CD14-positive monocyte (primary cell): ENCODE measurements at regions not wholly inside any gene's neighbourhood (a gene's known extent, or its start where the extent isn't known, plus 50 kb on each side); places are given as distances from the start of the nearest gene placed in this dataset.

Experiments used
- DNase-seq, 3 donors: peaks; one replicate each; pipeline ENCODE4 v3.0.0-alpha.2; 2011 to 2022
- H2AFZ ChIP-seq: 2 replicates; pipeline ENCODE4 v1.6.0; 2012; ENCODE audit warnings: mild to moderate bottlenecking, low read depth, low read length, inconsistent platforms; ENCODE audit not compliant: insufficient read depth, poor library complexity, severe bottlenecking
- H3K27ac ChIP-seq, 2 donors: 1 replicate in 1 of 2; 2 replicates in 1 of 2; pipeline ENCODE4 v1.5.1; 2012 to 2013; ENCODE audit warnings: low read length in 2 of 2, control low read depth in 1 of 2, inconsistent platforms in 1 of 2, low read depth in 1 of 2, mild to moderate bottlenecking in 1 of 2
- H3K27me3 ChIP-seq, 2 donors: one replicate each; pipeline versions ENCODE4 v1.6.0 to v1.6.1; 2011 to 2013; ENCODE audit warnings: low read length in 2 of 2; ENCODE audit not compliant: control insufficient read depth in 2 of 2, insufficient read depth in 2 of 2
- H3K36me3 ChIP-seq, 2 donors: replicated peaks in 1 of 2; 1 replicate in 1 of 2; 2 replicates in 1 of 2; pipeline versions ENCODE4 v1.5.1 to v1.6.1; 2012 to 2013; ENCODE audit warnings: low read length in 2 of 2, control low read depth in 1 of 2, inconsistent platforms in 1 of 2, mild to moderate bottlenecking in 1 of 2; ENCODE audit not compliant: insufficient read depth in 2 of 2, control insufficient read depth in 1 of 2
- H3K4me1 ChIP-seq, 2 donors: 1 replicate in 1 of 2; 2 replicates in 1 of 2; pipeline versions ENCODE4 v1.5.1 to v1.6.1; 2012 to 2013; ENCODE audit warnings: low read length in 2 of 2, control low read depth in 1 of 2, inconsistent platforms in 1 of 2, mild to moderate bottlenecking in 1 of 2, moderate library complexity in 1 of 2; ENCODE audit not compliant: insufficient read depth in 2 of 2, control insufficient read depth in 1 of 2
- H3K4me2 ChIP-seq: replicated peaks from 2 replicates; pipeline ENCODE3; 2012; ENCODE audit warnings: low read length, moderate library complexity, mild to moderate bottlenecking; ENCODE audit not compliant: poor library complexity, severe bottlenecking; ENCODE audit errors: extremely low read depth
- H3K4me3 ChIP-seq, 3 experiments: fragments of 200-600 bp in 1 of 3; sonication (generic) in 1 of 3; replicated peaks in 1 of 3; 1 replicate in 2 of 3; 2 replicates in 1 of 3; pipeline ENCODE4 v1.5.1; 2011 to 2013; ENCODE audit warnings: low read length in 3 of 3, mild to moderate bottlenecking in 3 of 3, control low read depth in 2 of 3, low read depth in 2 of 3, inconsistent platforms in 1 of 3, moderate library complexity in 1 of 3
- H3K79me2 ChIP-seq: 2 replicates; pipeline ENCODE4 v1.6.0; 2012; ENCODE audit warnings: mild to moderate bottlenecking, control low read depth, inconsistent platforms, low read length, moderate library complexity; ENCODE audit not compliant: insufficient read depth
- H3K9ac ChIP-seq: 2 replicates; pipeline ENCODE4 v1.6.0; 2017; ENCODE audit warnings: low read length, mild to moderate bottlenecking; ENCODE audit not compliant: insufficient read depth, poor library complexity, severe bottlenecking
- H3K9me3 ChIP-seq, 2 donors: replicated peaks in 1 of 2; 1 replicate in 1 of 2; 2 replicates in 1 of 2; pipeline versions ENCODE4 v1.5.1 to v1.6.1; 2012 to 2013; ENCODE audit warnings: low read length in 2 of 2, control low read depth in 1 of 2; ENCODE audit not compliant: control insufficient read depth in 1 of 2, insufficient read depth in 1 of 2
- H4K20me1 ChIP-seq: 2 replicates; pipeline ENCODE4 v1.6.0; 2012; ENCODE audit warnings: mild to moderate bottlenecking, low read length, control low read depth, moderate library complexity; ENCODE audit not compliant: insufficient read depth
- H3K27ac Mint-ChIP-seq, 7 donors: one replicate each; pipeline ENCODE4 v1.8.0; 2020; ENCODE audit warnings: mild to moderate bottlenecking in 7 of 7, mixed read lengths in 7 of 7, moderate library complexity in 6 of 7, inconsistent platforms in 2 of 7
- H3K27me3 Mint-ChIP-seq, 3 donors: one replicate each; pipeline ENCODE4 v1.8.0; 2021 to 2022; ENCODE audit warnings: low read depth in 3 of 3, mild to moderate bottlenecking in 3 of 3, mixed read lengths in 3 of 3, moderate library complexity in 3 of 3, inconsistent platforms in 1 of 3
- H3K36me3 Mint-ChIP-seq, 2 donors: one replicate each; pipeline ENCODE4 v1.8.0; 2020; ENCODE audit warnings: mixed read lengths in 2 of 2, inconsistent platforms in 1 of 2, mild to moderate bottlenecking in 1 of 2
- H3K4me1 Mint-ChIP-seq: one replicate; pipeline ENCODE4 v1.8.0; 2020; ENCODE audit warnings: mild to moderate bottlenecking, mixed read lengths
- H3K4me3 Mint-ChIP-seq, 2 donors: one replicate each; pipeline ENCODE4 v1.8.0; 2020; ENCODE audit warnings: mild to moderate bottlenecking in 2 of 2, mixed read lengths in 2 of 2, moderate library complexity in 1 of 2
- H3K9me3 Mint-ChIP-seq, 7 donors: one replicate each; pipeline ENCODE4 v1.8.0; 2020 to 2022; ENCODE audit warnings: mixed read lengths in 7 of 7, mild to moderate bottlenecking in 6 of 7, moderate library complexity in 6 of 7, inconsistent platforms in 2 of 7
- CTCF ChIP-seq: fragments of 200-600 bp; IDR thresholded peaks from one replicate; pipeline ENCODE4 v1.8.0; 2022; ENCODE audit warnings: antibody characterized with exemption, mild to moderate bottlenecking
- WGBS: methylation state at CpG from one replicate; pipeline ENCODE4 v1.1.5; 2013; ENCODE audit warnings: missing lambda C conversion rate; ENCODE audit not compliant: insufficient coverage; 5-methylcytosine and 5-hydroxymethylcytosine counted together
- intact Hi-C, 2 donors: fragments of 100-400 bp; cut with micrococcal nuclease; formaldehyde crosslinking; loops; one replicate each; pipeline versions ENCODE4 v1.15.0 to v1.15.1; 2023

GRCh38 chr2:100744184-100744583, 75.8 kb upstream of the NPAS2 start:
- no peak for DNase-seq
- Mint-ChIP-seq H3K4me3 (no peak overlapping the region), H3K4me1 (peaks cover 8% of the 10 kb centered on the region), H3K27me3 (peaks cover 8 to 15% (median 10%) of the 10 kb centered on the region in 3 donors), H3K27ac (peak overlapping the region in 1 of 7 donors; percentile 61), H3K9me3 (peaks cover 0 to 6% (median 0%) of the 10 kb centered on the region in 7 donors), H3K36me3 (no peaks in the 10 kb centered on the region)
- Histone ChIP-seq H3K36me3 (no peaks in the 10 kb centered on the region), H2AFZ (no peak overlapping the region), H3K9me3 (no peaks in the 10 kb centered on the region), H3K4me1 (no peaks in the 10 kb centered on the region), H3K9ac (no peak overlapping the region), H3K27me3 (peaks cover 3 to 5% of the 10 kb centered on the region in 2 donors), H3K79me2 (no peaks in the 10 kb centered on the region), H3K27ac (no peak overlapping the region), H4K20me1 (no peaks in the 10 kb centered on the region), H3K4me2 (no peak overlapping the region), H3K4me3 (no peak overlapping the region)
- TF ChIP-seq CTCF: no peak
- intact Hi-C loops: no loop called here
- 97% methylated on average over 11 of the region's 11 CpGs for WGBS

DNA sequence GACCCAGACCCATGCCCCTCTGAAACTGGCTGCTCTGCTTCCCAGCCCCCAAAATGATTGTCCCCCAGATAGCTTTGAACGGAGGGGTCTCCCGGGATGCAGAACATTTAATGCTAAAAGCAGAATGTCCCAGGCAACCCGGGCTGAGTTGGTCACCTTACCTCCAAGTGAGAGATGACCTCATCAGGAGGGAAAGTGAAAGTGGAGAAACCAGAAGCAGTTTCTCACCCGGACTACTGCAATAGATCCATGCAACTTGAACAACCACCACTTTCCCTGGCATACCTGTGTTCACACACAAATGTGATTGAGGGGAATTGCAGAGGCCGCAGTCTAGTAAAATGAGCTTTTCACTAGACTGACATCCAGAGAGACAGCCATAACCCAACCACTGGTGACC, 75.3 kb upstream of the NPAS2 start:
- H3K4me3 ChIP-seq: no peak overlapping the region
- Mint-ChIP-seq H3K4me3 (no peak overlapping the region), H3K27ac (peak overlapping the region in 1 of 7 donors; percentile 61), H3K4me1 (peaks cover 11% of the 10 kb centered on the region), H3K36me3 (no peaks in the 10 kb centered on the region), H3K9me3 (peaks cover 0 to 6% (median 1%) of the 10 kb centered on the region in 7 donors), H3K27me3 (peaks cover 8 to 14% (median 11%) of the 10 kb centered on the region in 3 donors)
- H3K79me2 ChIP-seq: no peaks in the 10 kb centered on the region
- intact Hi-C loops: no loop called here
- peaks cover 3 to 5% of the 10 kb centered on the region in 2 donors for H3K27me3 ChIP-seq
- H3K4me2 ChIP-seq: no peak overlapping the region
- no peak for DNase-seq
- no peaks in the 10 kb centered on the region for H3K36me3 ChIP-seq
- no peak overlapping the region for H3K9ac ChIP-seq
- no peak for TF ChIP-seq CTCF
- H3K9me3 ChIP-seq: no peaks in the 10 kb centered on the region
- H2AFZ ChIP-seq: no peak overlapping the region
- no peaks in the 10 kb centered on the region for H4K20me1 ChIP-seq
- WGBS: 91% methylated on average over 2 of the region's 5 CpGs
- no peaks in the 10 kb centered on the region for H3K4me1 ChIP-seq
- H3K27ac ChIP-seq: no peak overlapping the region
